Liver (tissue), 8 donors: ENCODE measurements at regions not wholly inside any gene's neighbourhood (a gene's known extent, or its start where the extent isn't known, plus 50 kb on each side); places are given as distances from the start of the nearest gene placed in this dataset.

Experiments used
- DNase-seq: peaks from one replicate; pipeline ENCODE4 v3.0.0-alpha.2; 2017; ENCODE audit warnings: low spot score
- H3K27ac ChIP-seq, 2 donors: one replicate each; pipeline ENCODE4 v1.7.0; 2013; ENCODE audit warnings: inconsistent platforms in 2 of 2, low read length in 2 of 2, control low read depth in 1 of 2, low read depth in 1 of 2, mild to moderate bottlenecking in 1 of 2
- H3K27me3 ChIP-seq, 4 donors: one replicate each; pipeline versions ENCODE4 v1.6.1 to v1.7.0; 2013; ENCODE audit warnings: low read length in 3 of 4, inconsistent platforms in 1 of 4, mild to moderate bottlenecking in 1 of 4, moderate library complexity in 1 of 4; ENCODE audit not compliant: control insufficient read depth in 4 of 4, insufficient read depth in 4 of 4
- H3K36me3 ChIP-seq, 4 donors: one replicate each; pipeline versions ENCODE4 v1.6.1 to v1.7.0; 2013; ENCODE audit warnings: low read length in 3 of 4, mild to moderate bottlenecking in 3 of 4, low read depth in 1 of 4, moderate library complexity in 1 of 4; ENCODE audit not compliant: control insufficient read depth in 4 of 4, insufficient read depth in 3 of 4
- H3K4me1 ChIP-seq, 4 donors: one replicate each; pipeline versions ENCODE4 v1.6.1 to v1.7.0; 2013; ENCODE audit warnings: low read length in 3 of 4, mild to moderate bottlenecking in 3 of 4, moderate library complexity in 1 of 4; ENCODE audit not compliant: control insufficient read depth in 4 of 4, insufficient read depth in 4 of 4
- H3K4me3 ChIP-seq, 3 donors: one replicate each; pipeline versions ENCODE4 v1.6.1 to v1.7.0; 2013; ENCODE audit warnings: low read length in 3 of 3, control low read depth in 1 of 3, low read depth in 1 of 3, mild to moderate bottlenecking in 1 of 3
- H3K9ac ChIP-seq, 2 donors: one replicate each; pipeline ENCODE4 v1.7.0; 2013; ENCODE audit warnings: low read length in 2 of 2, mild to moderate bottlenecking in 2 of 2, moderate library complexity in 2 of 2, control low read depth in 1 of 2, low read depth in 1 of 2
- H3K9me3 ChIP-seq, 4 donors: one replicate each; pipeline versions ENCODE4 v1.6.1 to v1.7.0; 2013; ENCODE audit warnings: low read length in 3 of 4; ENCODE audit not compliant: control insufficient read depth in 4 of 4
- EGR1 ChIP-seq, 2 donors: IDR thresholded peaks; 2 replicates each; pipeline ENCODE4 v1.6.1; 2016 to 2018; ENCODE audit warnings: antibody characterized with exemption in 2 of 2, low read depth in 2 of 2
- FOXA1 ChIP-seq: IDR thresholded peaks from 2 replicates; pipeline ENCODE4 v1.6.1; 2016; ENCODE audit warnings: antibody characterized with exemption
- FOXA2 ChIP-seq: IDR thresholded peaks from 2 replicates; pipeline ENCODE4 v1.6.1; 2016; ENCODE audit warnings: antibody characterized with exemption
- GABPA ChIP-seq, 2 donors: IDR thresholded peaks in 1 of 2; conservative IDR thresholded peaks in 1 of 2; 2 replicates each; pipeline ENCODE4 v1.6.1; 2016; ENCODE audit warnings: antibody characterized with exemption in 2 of 2, mild to moderate bottlenecking in 1 of 2, moderate library complexity in 1 of 2
- HNF4A ChIP-seq, 2 donors: conservative IDR thresholded peaks; 2 replicates each; pipeline ENCODE4 v1.6.1; 2016; ENCODE audit warnings: antibody characterized with exemption in 2 of 2, mild to moderate bottlenecking in 2 of 2
- HNF4G ChIP-seq: IDR thresholded peaks from 2 replicates; pipeline ENCODE4 v1.6.1; 2016; ENCODE audit warnings: antibody characterized with exemption
- JUND ChIP-seq, 2 donors: IDR thresholded peaks; 2 replicates each; pipeline ENCODE4 v1.6.1; 2016; ENCODE audit warnings: antibody characterized with exemption in 2 of 2
- NR2F2 ChIP-seq: IDR thresholded peaks from 2 replicates; pipeline ENCODE4 v1.6.1; 2016; ENCODE audit warnings: antibody characterized with exemption
- RAD21 ChIP-seq, 2 donors: IDR thresholded peaks; 2 replicates each; pipeline ENCODE4 v1.6.1; 2016; ENCODE audit warnings: antibody characterized with exemption in 2 of 2, mild to moderate bottlenecking in 2 of 2
- RXRA ChIP-seq, 2 donors: IDR thresholded peaks; 2 replicates each; pipeline ENCODE4 v1.6.1; 2017 to 2018; ENCODE audit warnings: antibody characterized with exemption in 2 of 2, mild to moderate bottlenecking in 1 of 2
- SP1 ChIP-seq: IDR thresholded peaks from 2 replicates; pipeline ENCODE4 v1.6.1; 2018; ENCODE audit warnings: antibody characterized with exemption, mild to moderate bottlenecking
- TAF1 ChIP-seq: conservative IDR thresholded peaks from 2 replicates; pipeline ENCODE4 v1.6.1; 2016; ENCODE audit warnings: antibody characterized with exemption, mild to moderate bottlenecking
- YY1 ChIP-seq: IDR thresholded peaks from 2 replicates; pipeline ENCODE4 v1.6.1; 2016; ENCODE audit warnings: antibody characterized with exemption, mild to moderate bottlenecking
- WGBS: extraction: QIAGEN DNeasy Blood & Tissue Kit; methylation state at CpG from one replicate; pipeline ENCODE4 v1.1.7; 2013; 5-methylcytosine and 5-hydroxymethylcytosine counted together
- TF ChIP-seq, protein P1 (sequence below): IDR thresholded peaks from 2 replicates; pipeline ENCODE4 v1.6.1; 2016; ENCODE audit warnings: antibody characterized with exemption
- TF ChIP-seq, protein P2 (sequence below): IDR thresholded peaks from 2 replicates; pipeline ENCODE4 v1.6.1; 2016; ENCODE audit warnings: antibody characterized with exemption
- TF ChIP-seq, protein P3 (sequence below): IDR thresholded peaks from 2 replicates; pipeline ENCODE4 v1.6.1; 2016; ENCODE audit warnings: antibody characterized with exemption
- TF ChIP-seq, protein P4 (sequence below): IDR thresholded peaks from 2 replicates; pipeline ENCODE4 v1.6.1; 2016; ENCODE audit warnings: antibody characterized with exemption, mild to moderate bottlenecking
- TF ChIP-seq, protein P5 (sequence below): fragments of 150-350 bp; IDR thresholded peaks from 2 replicates; pipeline ENCODE4 v1.5.1; 2017; ENCODE audit warnings: improper control_type of control experiment, low read depth, low read length; ENCODE audit not compliant: missing input control
- donor health status: healthy.
- donor health status: healthy.
- donor health status: healthy.
- donor health status: healthy.
- donor health status: healthy.

DNA sequence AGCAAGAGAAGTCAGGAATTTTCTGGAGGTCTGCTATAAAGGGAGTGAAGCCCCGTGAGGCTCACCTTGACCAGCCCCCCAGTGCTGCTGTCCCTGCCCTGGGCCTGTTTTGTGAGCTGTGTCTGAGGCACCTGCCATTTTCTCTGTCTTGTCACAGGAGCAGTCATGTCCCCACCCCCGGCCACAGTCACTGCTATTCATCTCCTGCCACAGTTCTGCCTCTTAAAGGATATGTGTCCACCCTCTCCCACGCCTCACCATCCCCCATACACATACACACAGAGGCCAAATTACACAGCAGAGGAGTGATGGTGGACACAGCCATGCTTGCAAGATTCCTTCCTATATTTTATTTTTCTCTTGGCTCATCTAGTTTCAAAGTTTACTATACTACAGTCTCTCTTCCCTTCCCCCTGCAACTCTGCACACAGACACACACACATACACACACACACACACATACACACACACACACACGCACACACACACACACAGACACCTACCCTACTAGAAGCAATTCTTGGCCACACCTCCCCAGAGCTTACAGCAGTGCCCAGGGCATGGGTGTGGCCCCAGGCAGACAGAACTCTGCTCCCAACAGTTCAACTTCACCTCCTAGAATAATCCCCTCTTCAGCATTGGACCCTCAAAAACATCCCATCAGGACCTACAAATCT is 68.7 kb upstream of the TAB2 start:
- H3K4me3 ChIP-seq, result no peak overlapping the region
- H3K9me3 ChIP-seq, result no peaks in the 10 kb centered on the region
- no peaks in the 10 kb centered on the region for H3K36me3 ChIP-seq
- no peak overlapping the region for H3K9ac ChIP-seq
- H3K27ac ChIP-seq, result no peak overlapping the region
- no peaks in the 10 kb centered on the region for H3K27me3 ChIP-seq
- H3K4me1 ChIP-seq, result no peaks in the 10 kb centered on the region
- no peak for DNase-seq
- TF ChIP-seq SP1 (no peak), YY1 (no peak), RXRA (IDR thresholded peaks at IDR 0.05) (no peak), EGR1 (IDR thresholded peaks at IDR 0.05; ENCODE audit: low read depth in 2 of 2) (no peak), TAF1 (no peak), NR2F2 (no peak), JUND (IDR thresholded peaks at IDR 0.05) (no peak), HNF4G (no peak), FOXA2 (no peak), RAD21 (IDR thresholded peaks at IDR 0.05) (no peak), FOXA1 (no peak), HNF4A (conservative IDR thresholded peaks at IDR 0.05) (no peak), GABPA (IDR thresholded peaks at IDR 0.05 in 1 of 2, conservative IDR thresholded peaks at IDR 0.05 in 1 of 2) (no peak)
- TF ChIP-seq, protein P1, sequence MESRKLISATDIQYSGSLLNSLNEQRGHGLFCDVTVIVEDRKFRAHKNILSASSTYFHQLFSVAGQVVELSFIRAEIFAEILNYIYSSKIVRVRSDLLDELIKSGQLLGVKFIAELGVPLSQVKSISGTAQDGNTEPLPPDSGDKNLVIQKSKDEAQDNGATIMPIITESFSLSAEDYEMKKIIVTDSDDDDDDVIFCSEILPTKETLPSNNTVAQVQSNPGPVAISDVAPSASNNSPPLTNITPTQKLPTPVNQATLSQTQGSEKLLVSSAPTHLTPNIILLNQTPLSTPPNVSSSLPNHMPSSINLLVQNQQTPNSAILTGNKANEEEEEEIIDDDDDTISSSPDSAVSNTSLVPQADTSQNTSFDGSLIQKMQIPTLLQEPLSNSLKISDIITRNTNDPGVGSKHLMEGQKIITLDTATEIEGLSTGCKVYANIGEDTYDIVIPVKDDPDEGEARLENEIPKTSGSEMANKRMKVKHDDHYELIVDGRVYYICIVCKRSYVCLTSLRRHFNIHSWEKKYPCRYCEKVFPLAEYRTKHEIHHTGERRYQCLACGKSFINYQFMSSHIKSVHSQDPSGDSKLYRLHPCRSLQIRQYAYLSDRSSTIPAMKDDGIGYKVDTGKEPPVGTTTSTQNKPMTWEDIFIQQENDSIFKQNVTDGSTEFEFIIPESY, result no peak
- TF ChIP-seq, protein P2, sequence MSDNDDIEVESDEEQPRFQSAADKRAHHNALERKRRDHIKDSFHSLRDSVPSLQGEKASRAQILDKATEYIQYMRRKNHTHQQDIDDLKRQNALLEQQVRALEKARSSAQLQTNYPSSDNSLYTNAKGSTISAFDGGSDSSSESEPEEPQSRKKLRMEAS, result no peak
- TF ChIP-seq, protein P3, sequence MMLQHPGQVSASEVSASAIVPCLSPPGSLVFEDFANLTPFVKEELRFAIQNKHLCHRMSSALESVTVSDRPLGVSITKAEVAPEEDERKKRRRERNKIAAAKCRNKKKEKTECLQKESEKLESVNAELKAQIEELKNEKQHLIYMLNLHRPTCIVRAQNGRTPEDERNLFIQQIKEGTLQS, result no peak
- TF ChIP-seq, protein P4, sequence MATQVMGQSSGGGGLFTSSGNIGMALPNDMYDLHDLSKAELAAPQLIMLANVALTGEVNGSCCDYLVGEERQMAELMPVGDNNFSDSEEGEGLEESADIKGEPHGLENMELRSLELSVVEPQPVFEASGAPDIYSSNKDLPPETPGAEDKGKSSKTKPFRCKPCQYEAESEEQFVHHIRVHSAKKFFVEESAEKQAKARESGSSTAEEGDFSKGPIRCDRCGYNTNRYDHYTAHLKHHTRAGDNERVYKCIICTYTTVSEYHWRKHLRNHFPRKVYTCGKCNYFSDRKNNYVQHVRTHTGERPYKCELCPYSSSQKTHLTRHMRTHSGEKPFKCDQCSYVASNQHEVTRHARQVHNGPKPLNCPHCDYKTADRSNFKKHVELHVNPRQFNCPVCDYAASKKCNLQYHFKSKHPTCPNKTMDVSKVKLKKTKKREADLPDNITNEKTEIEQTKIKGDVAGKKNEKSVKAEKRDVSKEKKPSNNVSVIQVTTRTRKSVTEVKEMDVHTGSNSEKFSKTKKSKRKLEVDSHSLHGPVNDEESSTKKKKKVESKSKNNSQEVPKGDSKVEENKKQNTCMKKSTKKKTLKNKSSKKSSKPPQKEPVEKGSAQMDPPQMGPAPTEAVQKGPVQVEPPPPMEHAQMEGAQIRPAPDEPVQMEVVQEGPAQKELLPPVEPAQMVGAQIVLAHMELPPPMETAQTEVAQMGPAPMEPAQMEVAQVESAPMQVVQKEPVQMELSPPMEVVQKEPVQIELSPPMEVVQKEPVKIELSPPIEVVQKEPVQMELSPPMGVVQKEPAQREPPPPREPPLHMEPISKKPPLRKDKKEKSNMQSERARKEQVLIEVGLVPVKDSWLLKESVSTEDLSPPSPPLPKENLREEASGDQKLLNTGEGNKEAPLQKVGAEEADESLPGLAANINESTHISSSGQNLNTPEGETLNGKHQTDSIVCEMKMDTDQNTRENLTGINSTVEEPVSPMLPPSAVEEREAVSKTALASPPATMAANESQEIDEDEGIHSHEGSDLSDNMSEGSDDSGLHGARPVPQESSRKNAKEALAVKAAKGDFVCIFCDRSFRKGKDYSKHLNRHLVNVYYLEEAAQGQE, result no peak
- TF ChIP-seq, protein P5, sequence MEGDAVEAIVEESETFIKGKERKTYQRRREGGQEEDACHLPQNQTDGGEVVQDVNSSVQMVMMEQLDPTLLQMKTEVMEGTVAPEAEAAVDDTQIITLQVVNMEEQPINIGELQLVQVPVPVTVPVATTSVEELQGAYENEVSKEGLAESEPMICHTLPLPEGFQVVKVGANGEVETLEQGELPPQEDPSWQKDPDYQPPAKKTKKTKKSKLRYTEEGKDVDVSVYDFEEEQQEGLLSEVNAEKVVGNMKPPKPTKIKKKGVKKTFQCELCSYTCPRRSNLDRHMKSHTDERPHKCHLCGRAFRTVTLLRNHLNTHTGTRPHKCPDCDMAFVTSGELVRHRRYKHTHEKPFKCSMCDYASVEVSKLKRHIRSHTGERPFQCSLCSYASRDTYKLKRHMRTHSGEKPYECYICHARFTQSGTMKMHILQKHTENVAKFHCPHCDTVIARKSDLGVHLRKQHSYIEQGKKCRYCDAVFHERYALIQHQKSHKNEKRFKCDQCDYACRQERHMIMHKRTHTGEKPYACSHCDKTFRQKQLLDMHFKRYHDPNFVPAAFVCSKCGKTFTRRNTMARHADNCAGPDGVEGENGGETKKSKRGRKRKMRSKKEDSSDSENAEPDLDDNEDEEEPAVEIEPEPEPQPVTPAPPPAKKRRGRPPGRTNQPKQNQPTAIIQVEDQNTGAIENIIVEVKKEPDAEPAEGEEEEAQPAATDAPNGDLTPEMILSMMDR, result no peak
- 66% methylated on average over 4 of the region's 4 CpGs for WGBS
